ENCODE measurements at regions not wholly inside any gene's neighbourhood (a gene's known extent, or its start where the extent isn't known, plus 50 kb on each side); places are given as distances from the start of the nearest gene placed in this dataset.

DNA sequence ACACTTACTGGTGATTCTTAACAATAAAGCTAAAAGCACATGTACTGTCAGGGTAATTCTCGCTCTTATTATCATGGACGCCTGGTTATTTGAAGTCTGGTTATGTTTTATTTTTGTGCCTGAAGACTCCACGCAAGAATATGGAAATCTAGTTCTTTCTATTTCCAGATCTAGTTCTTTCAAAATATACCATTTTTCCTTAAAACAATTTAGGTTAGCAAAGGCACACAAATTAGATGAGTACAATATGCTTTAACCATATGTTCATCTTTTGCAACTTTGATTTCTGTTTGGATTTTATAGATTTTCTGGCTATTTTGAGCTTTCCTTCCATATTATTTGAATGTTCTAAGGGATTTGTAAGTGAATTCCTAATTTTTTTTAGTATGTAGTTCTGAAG lies 1783.1 kb downstream of the PCDH7 start:
- H2AK5ac ChIP-seq (ENCODE audit: insufficient read length, low read length): no peak overlapping the region
- H2BK5ac ChIP-seq (ENCODE audit: insufficient read length, low read length): no peak overlapping the region
- Mint-ChIP-seq H3K36me3 (ENCODE audit: insufficient read depth in 1 of 3, low read depth in 3 of 3) (no peaks in the 10 kb centered on the region; a peak in 1 of 7 replicates), H3K9me3 (peaks cover 3 to 7% of the 10 kb centered on the region in 2 experiments; a peak in 4 of 5 replicates), H3K4me3 (no peak overlapping the region), H3K4me1 (peaks cover 0 to 2% of the 10 kb centered on the region in 2 experiments; a peak in 1 of 4 replicates), H3K27ac (no peak overlapping the region), H3K27me3 (ENCODE audit: low read depth) (no peaks in the 10 kb centered on the region)
- no peak overlapping the region for H3K14ac ChIP-seq (ENCODE audit: insufficient read depth, low read length)
- no peak overlapping the region for H3K9ac ChIP-seq (ENCODE audit: extremely low read depth, insufficient read length, low read length)
- no peak overlapping the region for H3K4ac ChIP-seq (ENCODE audit: low read depth, low read length)
- H4K5ac ChIP-seq (ENCODE audit: insufficient read length, low read depth, low read length): no peak overlapping the region
- no peaks in the 10 kb centered on the region for H3K79me2 ChIP-seq (ENCODE audit: insufficient read depth, low read length)
- H2BK15ac ChIP-seq (ENCODE audit: low read depth, low read length): no peak overlapping the region
- H2BK12ac ChIP-seq (ENCODE audit: insufficient read length, low read depth, low read length): no peak overlapping the region
- H4K91ac ChIP-seq (ENCODE audit: insufficient read length, low read depth, low read length): no peak overlapping the region
- H2AFZ ChIP-seq (ENCODE audit: low read length): no peak overlapping the region
- no peak for DNase-seq
- H3K9me3 ChIP-seq (ENCODE audit: control insufficient read depth, low read depth, low read length): no peaks in the 10 kb centered on the region
- no peak overlapping the region for H3K56ac ChIP-seq (ENCODE audit: insufficient read length, low read depth, low read length)
- no peak overlapping the region for H3T11ph ChIP-seq (ENCODE audit: low read length)
- H4K8ac ChIP-seq (replicated peaks; ENCODE audit: insufficient read length, low read depth, low read length): no peak overlapping the region
- no peak overlapping the region for H2BK20ac ChIP-seq (ENCODE audit: low read depth, low read length, poor library complexity, severe bottlenecking)
- no peak overlapping the region for H3K27ac ChIP-seq (ENCODE audit: insufficient read length, low read depth, low read length)
- no peaks in the 10 kb centered on the region for H3K27me3 ChIP-seq (ENCODE audit: insufficient read depth, low read length)
- H4K20me1 ChIP-seq (ENCODE audit: control insufficient read depth, insufficient read depth, insufficient read length): no peaks in the 10 kb centered on the region
- no peaks in the 10 kb centered on the region for H3K23me2 ChIP-seq (ENCODE audit: insufficient read length, low read depth, low read length, poor library complexity, severe bottlenecking)
- H3K4me1 ChIP-seq (ENCODE audit: insufficient read depth, low read length): no peaks in the 10 kb centered on the region
- no peak overlapping the region for H3K18ac ChIP-seq (ENCODE audit: insufficient read length, low read depth, low read length)
- H3K79me1 ChIP-seq (ENCODE audit: insufficient read depth, low read depth, low read length, poor library complexity, severe bottlenecking): no peaks in the 10 kb centered on the region
- H3K4me2 ChIP-seq (ENCODE audit: insufficient read depth, insufficient read length, low read length): no peak overlapping the region
- WGBS (ENCODE audit: extremely low coverage, insufficient read length, low lambda C conversion rate): no CpG with 5 or more reads among the region's 3 CpGs
- no peak overlapping the region for H2BK120ac ChIP-seq (ENCODE audit: low read depth, low read length, poor library complexity, severe bottlenecking)
- TF ChIP-seq, protein P1, sequence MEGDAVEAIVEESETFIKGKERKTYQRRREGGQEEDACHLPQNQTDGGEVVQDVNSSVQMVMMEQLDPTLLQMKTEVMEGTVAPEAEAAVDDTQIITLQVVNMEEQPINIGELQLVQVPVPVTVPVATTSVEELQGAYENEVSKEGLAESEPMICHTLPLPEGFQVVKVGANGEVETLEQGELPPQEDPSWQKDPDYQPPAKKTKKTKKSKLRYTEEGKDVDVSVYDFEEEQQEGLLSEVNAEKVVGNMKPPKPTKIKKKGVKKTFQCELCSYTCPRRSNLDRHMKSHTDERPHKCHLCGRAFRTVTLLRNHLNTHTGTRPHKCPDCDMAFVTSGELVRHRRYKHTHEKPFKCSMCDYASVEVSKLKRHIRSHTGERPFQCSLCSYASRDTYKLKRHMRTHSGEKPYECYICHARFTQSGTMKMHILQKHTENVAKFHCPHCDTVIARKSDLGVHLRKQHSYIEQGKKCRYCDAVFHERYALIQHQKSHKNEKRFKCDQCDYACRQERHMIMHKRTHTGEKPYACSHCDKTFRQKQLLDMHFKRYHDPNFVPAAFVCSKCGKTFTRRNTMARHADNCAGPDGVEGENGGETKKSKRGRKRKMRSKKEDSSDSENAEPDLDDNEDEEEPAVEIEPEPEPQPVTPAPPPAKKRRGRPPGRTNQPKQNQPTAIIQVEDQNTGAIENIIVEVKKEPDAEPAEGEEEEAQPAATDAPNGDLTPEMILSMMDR (conservative IDR thresholded peaks at IDR 0.05): no peak
- H3K23ac ChIP-seq (ENCODE audit: insufficient read length, low read depth, low read length): no peak overlapping the region

Measured in H9 (cell line).